K562 (cell line): ENCODE measurements at regions not wholly inside any gene's neighbourhood (a gene's known extent, or its start where the extent isn't known, plus 50 kb on each side); places are given as distances from the start of the nearest gene placed in this dataset.

ENCODE experiments used
- ATAC-seq: fragments of 200-7000 bp; cut with Tn5 transposase; 3 replicates; pipeline ENCODE4 v1.9.1; 2020; ENCODE audit warnings: moderate library complexity
- BruUV-seq: library from RNA; stranded (reverse); fragments of 400-500 nt; replicated peaks from 2 replicates; lab custom pipeline; 2021; lab: Mats Ljungman, UMichigan
- CTCF ChIA-PET: fragments of 300-600 bp; formaldehyde crosslinking; extraction: SDS; loops from one replicate; lab custom pipeline; 2021; ENCODE audit warnings: low intra/inter-chr PET ratio; lab: Yijun Ruan, JAX
- POLR2A ChIA-PET: fragments of 300-600, 350-650 bp; sonication (Branson Sonifier 250); formaldehyde crosslinking; extraction: SDS; loops from one replicate; lab custom pipeline; 2021; ENCODE audit warnings: antibody characterized with exemption, inconsistent platforms; lab: Yijun Ruan, JAX
- DNase-seq, 4 experiments: peaks; one replicate each; pipeline versions ENCODE4 v3.0.0 to v3.0.0-alpha.2; 2011 to 2018; ENCODE audit warnings: low spot score in 3 of 4, mixed read lengths in 3 of 4; ENCODE audit errors: extremely low read depth in 1 of 4
- FAIRE-seq: peaks from 2 replicates; lab custom pipeline; 2011; peaks lifted over from hg19 to GRCh38; lab: Jason Lieb, UNC
- H2AFZ ChIP-seq: 2 replicates; pipeline ENCODE4 v1.6.0; 2011; ENCODE audit warnings: low read depth, low read length, control low read depth, inconsistent platforms
- H3K27ac ChIP-seq: fragments of 200-600 bp; 3 replicates; pipeline ENCODE4 v1.8.0; 2011; ENCODE audit warnings: low read depth, mild to moderate bottlenecking, control low read depth, inconsistent platforms, low read length, moderate library complexity, mixed read lengths; ENCODE audit errors: extremely low read depth
- H3K27me3 ChIP-seq, 2 experiments: fragments of 300-600 bp in 1 of 2; 2 replicates in 1 of 2; 3 replicates in 1 of 2; pipeline versions ENCODE4 v1.6.0 to v1.8.0; 2011; ENCODE audit warnings: inconsistent platforms in 2 of 2, low read length in 2 of 2, mild to moderate bottlenecking in 1 of 2, mixed read lengths in 1 of 2, moderate library complexity in 1 of 2; ENCODE audit not compliant: control insufficient read depth in 2 of 2, insufficient read depth in 2 of 2
- H3K36me3 ChIP-seq: fragments of 300-600 bp; 3 replicates; pipeline ENCODE4 v1.8.0; 2011; ENCODE audit warnings: mild to moderate bottlenecking, low read length, inconsistent platforms; ENCODE audit not compliant: control insufficient read depth, insufficient read depth
- H3K4me1 ChIP-seq, 2 experiments: fragments of 200-600 bp in 1 of 2; replicated peaks in 1 of 2; 2 replicates in 1 of 2; 3 replicates in 1 of 2; pipeline versions ENCODE4 v1.5.1 to v1.8.0; 2011; ENCODE audit warnings: inconsistent platforms in 2 of 2, low read length in 2 of 2, mild to moderate bottlenecking in 1 of 2, mixed read lengths in 1 of 2, moderate library complexity in 1 of 2; ENCODE audit not compliant: control insufficient read depth in 2 of 2, insufficient read depth in 2 of 2
- H3K4me2 ChIP-seq: 2 replicates; pipeline ENCODE4 v1.6.1; 2011; ENCODE audit warnings: low read length, control low read depth, inconsistent platforms, mixed read lengths; ENCODE audit not compliant: insufficient read depth
- H3K4me3 ChIP-seq: fragments of 200-600 bp; sonication (generic), shearing (Covaris generic); 2 replicates; pipeline ENCODE4 v1.5.1; 2016; ENCODE audit warnings: control low read depth, inconsistent platforms
- H3K79me2 ChIP-seq: fragments of 200-600 bp; 3 replicates; pipeline ENCODE4 v1.8.0; 2011; ENCODE audit warnings: low read length, inconsistent platforms; ENCODE audit not compliant: control insufficient read depth, insufficient read depth
- H3K9ac ChIP-seq, 2 experiments: 2 replicates each; pipeline versions ENCODE4 v1.6.0 to v1.6.1; 2011; ENCODE audit warnings: low read depth in 2 of 2, low read length in 2 of 2, control low read depth in 1 of 2, inconsistent platforms in 1 of 2, mild to moderate bottlenecking in 1 of 2, mixed read lengths in 1 of 2; ENCODE audit not compliant: insufficient read depth in 1 of 2
- H3K9me1 ChIP-seq: one replicate; pipeline ENCODE4 v1.6.0; 2011; ENCODE audit warnings: inconsistent platforms, mild to moderate bottlenecking, low read length, moderate library complexity; ENCODE audit not compliant: control insufficient read depth, insufficient read depth
- H3K9me3 ChIP-seq: replicated peaks from 2 replicates; pipeline ENCODE4 v1.5.1; 2011; ENCODE audit warnings: low read depth, low read length, inconsistent platforms; ENCODE audit not compliant: control insufficient read depth, insufficient read depth
- H4K20me1 ChIP-seq: replicated peaks from 2 replicates; pipeline ENCODE4 v1.6.1; 2011; ENCODE audit warnings: low read length, inconsistent platforms, mixed read lengths; ENCODE audit not compliant: control insufficient read depth, insufficient read depth
- ATF1 ChIP-seq, 2 experiments: fragments of 450-650 bp in 1 of 2; IDR thresholded peaks; 2 replicates each; pipeline ENCODE4 v1.6.1; 2016; ENCODE audit warnings: missing compliant biosample characterization in 1 of 2, missing genetic modification characterization in 1 of 2
- CBX8 ChIP-seq: fragments of 200-600 bp; sonication (generic); IDR thresholded peaks from 2 replicates; pipeline ENCODE4 v1.6.1; 2012; ENCODE audit warnings: borderline replicate concordance, mixed run types, low read depth, mild to moderate bottlenecking, moderate library complexity, mixed read lengths, low read length, control low read depth, inconsistent platforms; ENCODE audit not compliant: poor library complexity, severe bottlenecking; ENCODE audit errors: extremely low read depth
- GABPB2 ChIP-seq: fragments of 250-450 bp; sonication (Bioruptor Pico); conservative IDR thresholded peaks from 2 replicates; pipeline ENCODE4 v1.5.1; 2021; ENCODE audit warnings: mild to moderate bottlenecking
- MAFK ChIP-seq: IDR thresholded peaks from 2 replicates; pipeline ENCODE4 v1.6.1; 2011; ENCODE audit warnings: low read length, improper control_type of control experiment
- MGA ChIP-seq: fragments of 450-650 bp; IDR thresholded peaks from 2 replicates; pipeline ENCODE4 v1.6.1; 2016; ENCODE audit warnings: mild to moderate bottlenecking, moderate library complexity
- TAF7 ChIP-seq: fragments of 450-650 bp; IDR thresholded peaks from 2 replicates; pipeline ENCODE4 v1.6.1; 2016; ENCODE audit warnings: missing genetic modification characterization, missing compliant biosample characterization
- TAL1 ChIP-seq: fragments of 450-650 bp; IDR thresholded peaks from 2 replicates; pipeline ENCODE4 v1.6.1; 2016; ENCODE audit warnings: mild to moderate bottlenecking
- ZNF785 ChIP-seq: fragments of 250-450 bp; sonication (Bioruptor Pico); IDR thresholded peaks from 2 replicates; pipeline ENCODE4 v1.4.0; 2020; ENCODE audit warnings: mild to moderate bottlenecking
- whole genome bisulfite sequencing: fragments of 100-300 bp; shearing (Covaris generic); methylation state at CpG from one replicate; pipeline ENCODE4 v1.1.6; 2016; ENCODE audit warnings: low coverage, mixed read lengths; ENCODE audit not compliant: insufficient coverage; ENCODE audit errors: missing lambda C conversion rate; 5-methylcytosine and 5-hydroxymethylcytosine counted together
- in situ Hi-C: fragments of 300-500 bp; cut with MboI; formaldehyde crosslinking; loops from 4 replicates; pipeline ENCODE4 v1.15.0; 2018; ENCODE audit warnings: inconsistent platforms, mixed read lengths
- intact Hi-C: fragments of 100-400 bp; cut with micrococcal nuclease; formaldehyde crosslinking; loops from 2 replicates; pipeline ENCODE4 v1.14.2; 2022
- TF ChIP-seq, protein P1 (sequence below): IDR thresholded peaks from 2 replicates; pipeline ENCODE4 v1.6.1; 2012; ENCODE audit warnings: low read depth, low read length, improper control_type of control experiment, borderline replicate concordance

DNA sequence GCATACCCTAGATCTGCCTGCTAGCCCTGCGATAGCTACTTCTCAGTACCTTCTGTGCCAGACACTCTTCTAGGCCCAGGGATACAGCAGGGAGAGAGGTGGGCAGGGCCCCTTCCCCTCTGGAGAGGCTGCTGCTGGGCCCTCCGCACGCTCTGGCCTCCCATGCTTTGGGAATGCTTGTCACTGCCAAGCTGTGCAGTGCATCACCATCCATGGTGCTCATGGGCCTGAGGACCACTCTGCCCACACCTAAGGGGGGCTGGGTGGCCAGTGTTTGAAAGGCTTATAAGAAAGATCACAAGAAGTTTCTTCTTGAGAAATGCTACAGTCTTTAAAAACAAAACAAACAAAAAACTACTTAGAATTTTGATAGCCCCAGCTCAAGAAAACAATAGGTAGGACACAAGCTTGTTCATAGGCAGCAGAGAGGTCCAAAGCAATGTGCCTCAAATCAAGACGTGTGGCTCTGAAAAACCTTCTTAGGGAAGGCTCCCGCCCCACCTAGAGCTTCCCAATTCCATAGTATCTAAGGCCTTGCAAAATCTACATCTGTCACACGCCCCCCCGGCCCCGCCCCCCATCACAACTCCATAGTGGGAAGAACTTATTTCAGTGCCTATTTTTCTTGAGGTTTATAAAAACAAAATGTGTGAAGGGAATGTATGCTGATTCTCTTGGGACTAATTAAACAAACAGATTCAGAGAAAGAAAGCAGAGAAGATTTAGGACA, 145.8 kb downstream of the TM9SF2 start:
- H4K20me1 ChIP-seq = peaks cover 13% of the 10 kb centered on the region; the same call in 1 of the 2 replicates
- no peak overlapping the region for H3K4me3 ChIP-seq
- peaks cover 0 to 2% of the 10 kb centered on the region in 2 experiments; a peak in 1 of 5 replicates for H3K27me3 ChIP-seq
- H3K9ac ChIP-seq = no peak overlapping the region
- H3K36me3 ChIP-seq = no peaks in the 10 kb centered on the region
- FAIRE-seq (no peak), DNase-seq (no peak), ATAC-seq (no peak)
- in situ Hi-C loops (no loop called here), intact Hi-C loops (no loop called here)
- H3K79me2 ChIP-seq = no peaks in the 10 kb centered on the region
- ChIA-PET POLR2A (no interaction called here), CTCF (no interaction called here)
- BruUV-seq = no TSS peak
- no peak overlapping the region for H3K27ac ChIP-seq
- no peaks in the 10 kb centered on the region for H3K9me1 ChIP-seq
- 8% methylated on average over 7 of the region's 8 CpGs for WGBS
- H3K4me2 ChIP-seq = no peak overlapping the region
- H3K4me1 ChIP-seq = no peaks in the 10 kb centered on the region
- H2AFZ ChIP-seq = no peak overlapping the region
- no peaks in the 10 kb centered on the region for H3K9me3 ChIP-seq
- TF ChIP-seq CBX8 = no peak
- TF ChIP-seq, protein P1, sequence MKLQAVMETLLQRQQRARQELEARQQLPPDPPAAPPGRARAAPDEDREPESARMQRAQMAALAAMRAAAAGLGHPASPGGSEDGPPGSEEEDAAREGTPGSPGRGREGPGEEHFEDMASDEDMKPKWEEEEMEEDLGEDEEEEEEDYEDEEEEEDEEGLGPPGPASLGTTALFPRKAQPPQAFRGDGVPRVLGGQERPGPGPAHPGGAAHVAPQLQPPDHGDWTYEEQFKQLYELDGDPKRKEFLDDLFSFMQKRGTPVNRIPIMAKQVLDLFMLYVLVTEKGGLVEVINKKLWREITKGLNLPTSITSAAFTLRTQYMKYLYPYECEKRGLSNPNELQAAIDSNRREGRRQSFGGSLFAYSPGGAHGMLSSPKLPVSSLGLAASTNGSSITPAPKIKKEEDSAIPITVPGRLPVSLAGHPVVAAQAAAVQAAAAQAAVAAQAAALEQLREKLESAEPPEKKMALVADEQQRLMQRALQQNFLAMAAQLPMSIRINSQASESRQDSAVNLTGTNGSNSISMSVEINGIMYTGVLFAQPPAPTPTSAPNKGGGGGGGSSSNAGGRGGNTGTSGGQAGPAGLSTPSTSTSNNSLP = no peak
- TF ChIP-seq TAF7 (tag) = no peak
- no peak for TF ChIP-seq MGA
- no peak for TF ChIP-seq TAL1
- no peak for TF ChIP-seq GABPB2
- TF ChIP-seq ATF1 (CRISPR knock-in tag; IDR thresholded peaks at IDR 0.05) = no peak
- TF ChIP-seq ATF1 (tag; IDR thresholded peaks at IDR 0.05) = no peak
- TF ChIP-seq ZNF785 (CRISPR knock-in tag) = no peak
- no peak for TF ChIP-seq MAFK
